Small intestine (tissue), 7 donors: ENCODE measurements at regions not wholly inside any gene's neighbourhood (a gene's known extent, or its start where the extent isn't known, plus 50 kb on each side); places are given as distances from the start of the nearest gene placed in this dataset.

Experiments used
- DNase-seq, 2 donors: peaks; one replicate each; pipeline versions ENCODE4 v3.0.0 to v3.0.0-alpha.2; 2013
- FAIRE-seq: peaks from 2 replicates; lab custom pipeline; 2012; peaks lifted over from hg19 to GRCh38; lab: Jason Lieb, UNC
- H3K27ac ChIP-seq, 3 donors: one replicate each; pipeline ENCODE4 v1.5.1; 2013; ENCODE audit warnings: low read length in 2 of 3, mild to moderate bottlenecking in 2 of 3, control low read depth in 1 of 3, inconsistent platforms in 1 of 3, low read depth in 1 of 3, moderate library complexity in 1 of 3
- H3K27me3 ChIP-seq, 3 donors: one replicate each; pipeline ENCODE4 v1.6.1; 2013; ENCODE audit warnings: low read length in 3 of 3, inconsistent platforms in 1 of 3; ENCODE audit not compliant: control insufficient read depth in 3 of 3, insufficient read depth in 3 of 3
- H3K36me3 ChIP-seq, 3 donors: one replicate each; pipeline ENCODE4 v1.6.1; 2013; ENCODE audit warnings: low read length in 3 of 3, inconsistent platforms in 1 of 3, low read depth in 1 of 3, mild to moderate bottlenecking in 1 of 3, moderate library complexity in 1 of 3; ENCODE audit not compliant: control insufficient read depth in 3 of 3, insufficient read depth in 2 of 3
- H3K4me1 ChIP-seq, 3 donors: one replicate each; pipeline ENCODE4 v1.6.1; 2013; ENCODE audit warnings: low read length in 2 of 3, inconsistent platforms in 1 of 3, low read depth in 1 of 3, mild to moderate bottlenecking in 1 of 3, moderate library complexity in 1 of 3; ENCODE audit not compliant: control insufficient read depth in 3 of 3, insufficient read depth in 2 of 3
- H3K4me3 ChIP-seq, 3 donors: one replicate each; pipeline ENCODE4 v1.5.1; 2013; ENCODE audit warnings: low read length in 3 of 3, control low read depth in 1 of 3, inconsistent platforms in 1 of 3, low read depth in 1 of 3, mild to moderate bottlenecking in 1 of 3, moderate library complexity in 1 of 3
- H3K9me3 ChIP-seq, 2 donors: one replicate each; pipeline ENCODE4 v1.6.1; 2013; ENCODE audit warnings: low read depth in 1 of 2, low read length in 1 of 2; ENCODE audit not compliant: control insufficient read depth in 2 of 2, insufficient read depth in 1 of 2
- WGBS, 3 donors: extraction: QIAGEN DNeasy Blood & Tissue Kit; methylation state at CpG; one replicate each; pipeline ENCODE4 v1.1.7; 2013; 5-methylcytosine and 5-hydroxymethylcytosine counted together
- donor health status: healthy with polysubstance abuse.
- donor health status: control.
- donor health status: control.
- donor health status: Bipolar disorder and iron deficiency.
- donor health status: healthy.

GRCh38 chr3:197378985-197379718, 80.7 kb upstream of the DLG1 start:
- peak overlapping the region in 1 of 3 donors; percentile 54 for H3K27ac ChIP-seq
- no peaks in the 10 kb centered on the region for H3K27me3 ChIP-seq
- H3K4me1 ChIP-seq = peaks cover 0 to 13% (median 0%) of the 10 kb centered on the region in 3 donors
- DNase-seq (no peak), FAIRE-seq (no peak)
- WGBS, 3 donors = 76 to 83% (median 79%) methylated on average over 22 of the region's 22 CpGs
- H3K9me3 ChIP-seq = no peaks in the 10 kb centered on the region
- no peak overlapping the region for H3K4me3 ChIP-seq
- no peaks in the 10 kb centered on the region for H3K36me3 ChIP-seq

GRCh38 chr3:197376735-197377555, 78.5 kb upstream of the DLG1 start:
- no peak for FAIRE-seq
- DNase-seq = no peak
- no peak overlapping the region for H3K4me3 ChIP-seq
- WGBS, 3 donors = 65 to 74% (median 66%) methylated on average over 10 of the region's 10 CpGs
- peak overlapping the region in 1 of 3 donors; percentile 40 for H3K27ac ChIP-seq
- no peaks in the 10 kb centered on the region for H3K36me3 ChIP-seq
- no peaks in the 10 kb centered on the region for H3K27me3 ChIP-seq
- H3K4me1 ChIP-seq = peaks cover 0 to 9% (median 0%) of the 10 kb centered on the region in 3 donors
- no peaks in the 10 kb centered on the region for H3K9me3 ChIP-seq

- Histone ChIP-seq H3K36me3 (no peaks in the 10 kb centered on the region), H3K4me3 (no peak overlapping the region), H3K27ac (no peak overlapping the region), H3K4me1 (peaks cover 0 to 1% (median 0%) of the 10 kb centered on the region in 3 donors), H3K27me3 (no peaks in the 10 kb centered on the region), H3K9me3 (no peaks in the 10 kb centered on the region)
- DNase-seq (no peak), FAIRE-seq (no peak)
- 94 to 97% (median 95%) methylated on average over 4 of the region's 4 CpGs for WGBS, 3 donors
Observed at GRCh38 chr3:197376020-197376419, 77.6 kb upstream of the DLG1 start.

DNA sequence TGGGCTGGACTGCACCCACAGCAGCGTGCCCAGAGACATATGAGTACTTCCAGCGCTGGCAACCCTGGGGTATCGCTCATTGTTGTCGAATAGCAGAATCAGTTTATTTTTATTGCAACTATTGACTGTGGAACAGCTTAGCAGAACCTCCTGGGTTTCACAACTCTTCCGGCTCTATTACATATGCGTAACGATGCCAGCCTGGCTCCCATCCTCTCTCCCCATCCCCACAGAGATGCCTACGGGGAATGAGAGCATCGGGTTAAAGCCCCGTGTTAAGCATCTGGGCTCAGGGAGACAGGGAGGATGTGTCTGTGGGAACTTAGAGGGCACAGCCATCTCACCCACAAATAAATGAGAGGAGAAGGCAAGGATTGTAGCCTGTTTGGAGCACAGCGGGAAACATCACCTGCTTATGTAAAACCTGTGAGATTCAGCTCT, 76.6 kb upstream of the DLG1 start:
- Histone ChIP-seq H3K9me3 (no peaks in the 10 kb centered on the region), H3K27me3 (no peaks in the 10 kb centered on the region), H3K4me3 (no peak overlapping the region), H3K27ac (no peak overlapping the region), H3K36me3 (no peaks in the 10 kb centered on the region), H3K4me1 (no peaks in the 10 kb centered on the region)
- FAIRE-seq (no peak), DNase-seq (no peak)
- WGBS, 3 donors = 91 to 95% (median 93%) methylated on average over 11 of the region's 11 CpGs

- 86 to 93% (median 90%) methylated on average over 8 of the region's 8 CpGs for WGBS, 3 donors
- DNase-seq (no peak), FAIRE-seq (no peak)
- no peaks in the 10 kb centered on the region for H3K4me1 ChIP-seq
- no peaks in the 10 kb centered on the region for H3K36me3 ChIP-seq
- H3K4me3 ChIP-seq = no peak overlapping the region
- no peaks in the 10 kb centered on the region for H3K9me3 ChIP-seq
- H3K27ac ChIP-seq = no peak overlapping the region
- H3K27me3 ChIP-seq = no peaks in the 10 kb centered on the region
Observed at GRCh38 chr3:197373096-197373495, 74.7 kb upstream of the DLG1 start.

DNA sequence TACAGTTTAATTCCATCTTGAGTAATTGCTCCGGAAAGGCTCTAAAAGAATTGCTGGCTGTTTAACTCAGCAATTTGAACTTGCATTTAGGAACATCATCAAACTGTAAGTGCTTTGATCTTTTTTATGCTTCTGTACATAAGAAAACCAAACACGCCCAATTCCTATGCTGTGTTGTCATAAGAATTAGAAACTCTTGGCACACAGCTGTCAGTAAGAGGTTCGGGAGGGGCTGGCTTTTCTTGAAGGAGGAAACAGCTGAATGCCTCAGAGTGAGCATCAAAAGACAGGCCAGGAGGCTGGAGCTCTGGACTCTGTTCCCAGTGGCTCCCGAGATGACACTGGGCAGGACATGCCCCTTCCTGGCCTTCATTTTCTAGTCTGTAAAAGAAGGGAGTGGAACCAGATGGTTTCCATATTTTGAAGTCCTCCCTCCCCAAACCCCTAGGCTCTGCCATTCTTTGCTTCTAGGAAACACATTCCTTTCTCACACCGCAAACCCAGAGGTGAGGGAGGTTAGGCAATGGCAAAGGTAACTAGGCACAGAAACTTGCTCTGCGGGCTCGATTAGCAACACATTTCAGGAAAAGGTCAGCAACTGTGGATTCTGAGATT, 73.7 kb upstream of the DLG1 start:
- Histone ChIP-seq H3K4me3 (no peak overlapping the region), H3K27ac (peak overlapping the region in 1 of 3 donors; percentile 38), H3K9me3 (no peaks in the 10 kb centered on the region), H3K36me3 (no peaks in the 10 kb centered on the region), H3K27me3 (no peaks in the 10 kb centered on the region), H3K4me1 (no peaks in the 10 kb centered on the region)
- no peak for FAIRE-seq
- WGBS, 3 donors = 20 to 40% (median 34%) methylated on average over 7 of the region's 7 CpGs
- peak; percentile 48 to 55 for DNase-seq

GRCh38 chr3:197371591-197372046, 73.2 kb upstream of the DLG1 start:
- WGBS, 3 donors = 58 to 86% (median 85%) methylated on average over 1 of the region's 1 CpG
- Histone ChIP-seq H3K4me3 (no peak overlapping the region), H3K9me3 (no peaks in the 10 kb centered on the region), H3K4me1 (no peaks in the 10 kb centered on the region), H3K36me3 (no peaks in the 10 kb centered on the region), H3K27ac (no peak overlapping the region), H3K27me3 (no peaks in the 10 kb centered on the region)
- peak in 1 of 2 donors; percentile 16 for DNase-seq
- FAIRE-seq = no peak

DNA sequence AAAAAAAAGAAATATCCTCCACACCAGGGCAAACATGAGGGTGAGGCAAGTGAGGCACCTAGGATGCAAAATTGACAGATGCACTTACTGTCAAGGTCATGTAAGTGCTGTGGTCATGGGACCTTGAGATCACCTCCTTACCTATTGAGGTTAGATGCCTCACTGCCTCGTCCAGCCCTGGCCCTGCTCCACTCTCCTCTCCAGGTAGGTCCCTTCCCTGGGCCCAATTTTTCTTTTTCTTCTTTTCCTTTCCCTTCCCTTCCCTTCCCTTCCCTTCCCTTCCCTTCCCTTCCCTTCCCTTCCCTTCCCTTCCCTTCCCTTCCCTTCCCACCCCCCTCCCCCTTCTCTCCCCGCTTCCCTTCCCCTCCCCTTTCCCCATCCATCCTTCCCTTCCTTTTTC, 71.1 kb upstream of the DLG1 start:
- H3K27me3 ChIP-seq = no peaks in the 10 kb centered on the region
- H3K27ac ChIP-seq = no peak overlapping the region
- H3K36me3 ChIP-seq = no peaks in the 10 kb centered on the region
- 69 to 84% (median 75%) methylated on average over 1 to 2 of the region's 2 CpGs for WGBS, 3 donors
- no peak for DNase-seq
- no peak for FAIRE-seq
- H3K9me3 ChIP-seq = no peaks in the 10 kb centered on the region
- H3K4me1 ChIP-seq = no peaks in the 10 kb centered on the region
- H3K4me3 ChIP-seq = no peak overlapping the region
